ENCODE measurements at regions not wholly inside any gene's neighbourhood (a gene's known extent, or its start where the extent isn't known, plus 50 kb on each side); places are given as distances from the start of the nearest gene placed in this dataset.

GRCh38 chrX:115367455-115367854, 77.9 kb downstream of the LUZP4 start:
- TF ChIP-seq CTCF (IDR thresholded peaks at IDR 0.05; ENCODE audit: poor library complexity) (no peak), EZH2phosphoT487 (IDR thresholded peaks at IDR 0.05; ENCODE audit: low read depth, severe bottlenecking, unreplicated experiment) (no peak)

All from hepatocyte (in vitro differentiated cells).